ENCODE measurements at regions not wholly inside any gene's neighbourhood (a gene's known extent, or its start where the extent isn't known, plus 50 kb on each side); places are given as distances from the start of the nearest gene placed in this dataset.

DNA sequence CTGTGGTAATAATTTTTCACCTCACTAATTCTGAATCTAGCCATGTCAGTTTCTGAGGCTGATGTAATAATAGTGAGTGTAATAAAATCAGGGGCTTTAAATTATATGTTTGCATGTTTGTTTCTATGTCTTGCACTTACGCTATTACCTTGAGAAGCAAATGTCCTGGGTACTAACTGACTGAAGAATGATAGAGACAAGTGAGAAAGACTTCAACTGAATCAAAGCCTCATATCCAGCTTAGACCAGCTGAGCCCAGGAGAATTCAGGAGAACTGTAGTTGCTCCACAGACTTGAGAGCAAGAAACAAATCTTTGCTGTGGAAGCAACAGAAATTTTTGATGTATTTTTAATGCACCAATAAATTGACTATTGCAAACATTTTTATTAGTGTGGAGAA lies 162.8 kb downstream of the MANEA start:
- H3K79me2 ChIP-seq (ENCODE audit: insufficient read depth, low read length) = no peaks in the 10 kb centered on the region
- H3K9me3 Mint-ChIP-seq (ENCODE audit: unreplicated experiment) = no peaks in the 10 kb centered on the region
- H3K27me3 Mint-ChIP-seq (ENCODE audit: low read depth, unreplicated experiment) = no peaks in the 10 kb centered on the region
- H3K9me3 ChIP-seq (ENCODE audit: insufficient read depth, low read depth, low read length) = no peaks in the 10 kb centered on the region
- no peak overlapping the region for H3K9ac ChIP-seq (ENCODE audit: low read length)
- H3K4me3 ChIP-seq (ENCODE audit: insufficient read depth, low read depth, low read length) = no peak overlapping the region
- no peak for TF ChIP-seq EZH2 (IDR thresholded peaks at IDR 0.05; ENCODE audit: insufficient read depth, low read length)
- no peak overlapping the region for H3K27ac ChIP-seq (ENCODE audit: low read depth, low read length)
- H3K4me2 ChIP-seq (ENCODE audit: low read length) = no peak overlapping the region
- no peak overlapping the region for H3K4me3 Mint-ChIP-seq (ENCODE audit: unreplicated experiment)
- no peak overlapping the region for H2AFZ ChIP-seq (ENCODE audit: low read depth, low read length)
- no peaks in the 10 kb centered on the region for H4K20me1 ChIP-seq (ENCODE audit: insufficient read depth, low read length)
- no peaks in the 10 kb centered on the region for H3K4me1 ChIP-seq (ENCODE audit: insufficient read depth, low read length)
- no peaks in the 10 kb centered on the region for H3K27me3 ChIP-seq (ENCODE audit: insufficient read depth, low read length)
- FAIRE-seq (no peak), DNase-seq (ENCODE audit: low read depth) (no peak)
- H3K36me3 Mint-ChIP-seq (ENCODE audit: low read depth, unreplicated experiment) = no peaks in the 10 kb centered on the region
- no peaks in the 10 kb centered on the region for H3K36me3 ChIP-seq (ENCODE audit: insufficient read depth, low read length)
- no peak overlapping the region for H3K27ac Mint-ChIP-seq (ENCODE audit: unreplicated experiment)
- no peaks in the 10 kb centered on the region for H3K4me1 Mint-ChIP-seq (ENCODE audit: low read depth, unreplicated experiment)

DNA sequence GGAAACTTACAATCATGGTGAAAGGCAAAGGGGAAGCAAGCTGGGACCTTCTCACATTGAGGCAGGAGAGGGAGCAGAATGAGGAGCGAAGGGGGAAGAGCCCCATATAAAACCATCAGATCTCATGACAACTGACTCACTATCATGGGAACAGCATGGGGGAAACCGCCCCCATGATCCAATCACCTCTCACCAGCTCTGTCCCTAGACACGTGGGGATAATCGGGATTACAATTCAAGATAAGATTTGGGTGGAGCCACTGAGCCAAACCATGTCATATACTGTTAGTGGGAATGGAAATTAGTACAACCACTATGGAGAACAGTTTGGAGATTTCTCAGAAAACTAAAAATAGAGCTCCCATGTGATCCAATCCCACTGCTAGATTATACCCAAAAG lies 163.7 kb downstream of the MANEA start:
- Histone ChIP-seq H3K4me1 (ENCODE audit: insufficient read depth, low read length) (no peaks in the 10 kb centered on the region), H3K4me3 (ENCODE audit: insufficient read depth, low read depth, low read length) (no peak overlapping the region), H3K27me3 (ENCODE audit: insufficient read depth, low read length) (no peaks in the 10 kb centered on the region), H3K9ac (ENCODE audit: low read length) (no peak overlapping the region), H3K4me2 (ENCODE audit: low read length) (no peak overlapping the region), H3K9me3 (ENCODE audit: insufficient read depth, low read depth, low read length) (no peaks in the 10 kb centered on the region), H4K20me1 (ENCODE audit: insufficient read depth, low read length) (no peaks in the 10 kb centered on the region), H2AFZ (ENCODE audit: low read depth, low read length) (no peak overlapping the region), H3K27ac (ENCODE audit: low read depth, low read length) (no peak overlapping the region), H3K79me2 (ENCODE audit: insufficient read depth, low read length) (no peaks in the 10 kb centered on the region), H3K36me3 (ENCODE audit: insufficient read depth, low read length) (no peaks in the 10 kb centered on the region)
- no peaks in the 10 kb centered on the region for H3K9me3 Mint-ChIP-seq (ENCODE audit: unreplicated experiment)
- H3K4me3 Mint-ChIP-seq (ENCODE audit: unreplicated experiment) = no peak overlapping the region
- FAIRE-seq = no peak
- no peak for TF ChIP-seq EZH2 (IDR thresholded peaks at IDR 0.05; ENCODE audit: insufficient read depth, low read length)
- TF ChIP-seq, protein P1, sequence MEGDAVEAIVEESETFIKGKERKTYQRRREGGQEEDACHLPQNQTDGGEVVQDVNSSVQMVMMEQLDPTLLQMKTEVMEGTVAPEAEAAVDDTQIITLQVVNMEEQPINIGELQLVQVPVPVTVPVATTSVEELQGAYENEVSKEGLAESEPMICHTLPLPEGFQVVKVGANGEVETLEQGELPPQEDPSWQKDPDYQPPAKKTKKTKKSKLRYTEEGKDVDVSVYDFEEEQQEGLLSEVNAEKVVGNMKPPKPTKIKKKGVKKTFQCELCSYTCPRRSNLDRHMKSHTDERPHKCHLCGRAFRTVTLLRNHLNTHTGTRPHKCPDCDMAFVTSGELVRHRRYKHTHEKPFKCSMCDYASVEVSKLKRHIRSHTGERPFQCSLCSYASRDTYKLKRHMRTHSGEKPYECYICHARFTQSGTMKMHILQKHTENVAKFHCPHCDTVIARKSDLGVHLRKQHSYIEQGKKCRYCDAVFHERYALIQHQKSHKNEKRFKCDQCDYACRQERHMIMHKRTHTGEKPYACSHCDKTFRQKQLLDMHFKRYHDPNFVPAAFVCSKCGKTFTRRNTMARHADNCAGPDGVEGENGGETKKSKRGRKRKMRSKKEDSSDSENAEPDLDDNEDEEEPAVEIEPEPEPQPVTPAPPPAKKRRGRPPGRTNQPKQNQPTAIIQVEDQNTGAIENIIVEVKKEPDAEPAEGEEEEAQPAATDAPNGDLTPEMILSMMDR (IDR thresholded peaks at IDR 0.05; ENCODE audit: insufficient read depth, low read depth, low read length) = no peak
- H3K36me3 Mint-ChIP-seq (ENCODE audit: low read depth, unreplicated experiment) = no peaks in the 10 kb centered on the region
- no peaks in the 10 kb centered on the region for H3K4me1 Mint-ChIP-seq (ENCODE audit: low read depth, unreplicated experiment)
- no peak overlapping the region for H3K27ac Mint-ChIP-seq (ENCODE audit: unreplicated experiment)
- DNase-seq (ENCODE audit: low read depth) = no peak
- H3K27me3 Mint-ChIP-seq (ENCODE audit: low read depth, unreplicated experiment) = no peaks in the 10 kb centered on the region

DNA sequence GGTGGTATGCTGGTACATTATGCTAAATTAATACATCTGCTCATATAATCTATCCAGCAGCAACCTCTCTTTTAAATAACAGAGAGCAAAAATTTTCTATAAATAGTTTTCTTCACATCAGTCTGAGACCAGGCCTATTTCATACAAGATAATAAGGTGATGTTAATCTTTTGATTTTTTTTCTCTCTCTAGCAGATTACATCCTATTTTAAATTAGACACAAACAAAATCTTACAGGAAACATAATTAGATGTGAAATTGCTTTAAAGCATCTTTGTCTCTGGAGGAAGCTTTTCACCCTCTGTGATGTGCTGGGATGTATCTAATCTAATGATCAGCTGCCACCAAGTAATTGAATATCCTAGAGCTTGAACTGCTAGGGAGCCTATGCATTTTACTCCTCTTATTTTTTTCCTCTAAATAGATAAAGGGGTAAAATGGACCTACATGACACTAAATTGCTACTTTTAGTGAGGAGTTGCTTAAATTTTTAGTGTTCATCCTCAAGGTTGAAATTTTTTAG lies 165.5 kb downstream of the MANEA start:
- no peak overlapping the region for H2AFZ ChIP-seq (ENCODE audit: low read depth, low read length)
- H3K9ac ChIP-seq (ENCODE audit: low read length) = no peak overlapping the region
- no peak overlapping the region for H3K4me2 ChIP-seq (ENCODE audit: low read length)
- H3K36me3 ChIP-seq (ENCODE audit: insufficient read depth, low read length) = no peaks in the 10 kb centered on the region
- H3K79me2 ChIP-seq (ENCODE audit: insufficient read depth, low read length) = no peaks in the 10 kb centered on the region
- Mint-ChIP-seq H3K4me3 (ENCODE audit: unreplicated experiment) (no peak overlapping the region), H3K9me3 (ENCODE audit: unreplicated experiment) (no peaks in the 10 kb centered on the region), H3K27me3 (ENCODE audit: low read depth, unreplicated experiment) (no peaks in the 10 kb centered on the region), H3K27ac (ENCODE audit: unreplicated experiment) (no peak overlapping the region), H3K36me3 (ENCODE audit: low read depth, unreplicated experiment) (no peaks in the 10 kb centered on the region), H3K4me1 (ENCODE audit: low read depth, unreplicated experiment) (no peaks in the 10 kb centered on the region)
- no peaks in the 10 kb centered on the region for H3K27me3 ChIP-seq (ENCODE audit: insufficient read depth, low read length)
- FAIRE-seq = no peak
- no peaks in the 10 kb centered on the region for H4K20me1 ChIP-seq (ENCODE audit: insufficient read depth, low read length)
- TF ChIP-seq, protein P1 (IDR thresholded peaks at IDR 0.05; ENCODE audit: insufficient read depth, low read depth, low read length) = no peak
- TF ChIP-seq EZH2 (IDR thresholded peaks at IDR 0.05; ENCODE audit: insufficient read depth, low read length) = no peak
- H3K27ac ChIP-seq (ENCODE audit: low read depth, low read length) = no peak overlapping the region
- H3K9me3 ChIP-seq (ENCODE audit: insufficient read depth, low read depth, low read length) = no peaks in the 10 kb centered on the region
- H3K4me1 ChIP-seq (ENCODE audit: insufficient read depth, low read length) = no peaks in the 10 kb centered on the region
- no peak overlapping the region for H3K4me3 ChIP-seq (ENCODE audit: insufficient read depth, low read depth, low read length)
- no peak for DNase-seq (ENCODE audit: low read depth)

Measured in astrocyte (in vitro differentiated cells and primary cell).